ENCODE measurements at regions not wholly inside any gene's neighbourhood (a gene's known extent, or its start where the extent isn't known, plus 50 kb on each side); places are given as distances from the start of the nearest gene placed in this dataset.

- intact Hi-C loops (cut with micrococcal nuclease; ENCODE audit: unreplicated experiment) = no loop called here
- H3K4me1 ChIP-seq (ENCODE audit: insufficient read depth, low read length) = no peaks in the 10 kb centered on the region
- no peak overlapping the region for H3K4me3 ChIP-seq (replicated peaks in 1 of 3; ENCODE audit: insufficient read depth in 1 of 3, low read depth in 2 of 3, low read length in 3 of 3)
- TF ChIP-seq REXO4 (CRISPR knock-in tag; IDR thresholded peaks at IDR 0.05; ENCODE audit: borderline replicate concordance) (no peak), ZC3H4 (CRISPR knock-in tag; IDR thresholded peaks at IDR 0.05; ENCODE audit: borderline replicate concordance) (no peak), EP300 (IDR thresholded peaks at IDR 0.05; ENCODE audit: low read depth in 2 of 2, low read length in 2 of 2) (no peak), EP300 (CRISPR knock-in tag; IDR thresholded peaks at IDR 0.05; ENCODE audit: borderline replicate concordance) (no peak), ZNF282 (IDR thresholded peaks at IDR 0.05; ENCODE audit: partially characterized antibody) (no peak), PRPF4 (IDR thresholded peaks at IDR 0.05; ENCODE audit: low read depth, low read length, poor library complexity, severe bottlenecking) (no peak), ZNF839 (CRISPR knock-in tag; IDR thresholded peaks at IDR 0.05; ENCODE audit: borderline replicate concordance) (no peak)
- in situ Hi-C loops (cut with HindIII; ENCODE audit: extremely low pct_ligation_motif_present, low pct_unique_long_range_greater_than_20kb) = no loop called here
- DNase-seq (ENCODE audit: low spot score) (no peak), ATAC-seq (no peak), FAIRE-seq (no peak)
- H4K20me1 ChIP-seq (ENCODE audit: insufficient read depth, low read length) = no peaks in the 10 kb centered on the region
- ChIA-PET POLR2A (no interaction called here), CTCF (ENCODE audit: low intra/inter-chr PET ratio, low total read pairs) (no interaction called here)
- WGBS (ENCODE audit: low lambda C conversion rate) = 29% methylated on average over 9 of the region's 12 CpGs
- no peaks in the 10 kb centered on the region for H3K79me2 ChIP-seq (ENCODE audit: insufficient read depth, low read length)
- H3K9ac ChIP-seq (ENCODE audit: insufficient read depth, low read depth, low read length) = no peak overlapping the region
- H3K27ac ChIP-seq (ENCODE audit: extremely low read length, insufficient read depth, low read length) = no peak overlapping the region
- no peak overlapping the region for H2AFZ ChIP-seq (ENCODE audit: low read length)
- no peaks in the 10 kb centered on the region for H3K36me3 ChIP-seq (replicated peaks in 1 of 2; ENCODE audit: control insufficient read depth in 1 of 2, insufficient read depth in 2 of 2, low read length in 2 of 2)
- H3K4me2 ChIP-seq (ENCODE audit: low read depth, low read length) = no peak overlapping the region
- BruUV-seq (replicated peaks) = no TSS peak
- H3K27me3 ChIP-seq (ENCODE audit: control insufficient read depth in 1 of 2, insufficient read depth in 2 of 2, low read length in 2 of 2) = peaks cover 0 to 4% of the 10 kb centered on the region in 2 experiments; a peak in 2 of 5 replicates
- H3K9me3 ChIP-seq (ENCODE audit: low read length) = no peaks in the 10 kb centered on the region
These were observed 125.7 kb upstream of the TRHDE start for GRCh38 chr12:72146495-72146894.

- intact Hi-C loops (cut with micrococcal nuclease; ENCODE audit: unreplicated experiment) (no loop called here), in situ Hi-C loops (cut with HindIII; ENCODE audit: extremely low pct_ligation_motif_present, low pct_unique_long_range_greater_than_20kb) (no loop called here)
- WGBS (ENCODE audit: low lambda C conversion rate) = 1% methylated on average over 3 of the region's 3 CpGs
- Histone ChIP-seq H3K36me3 (replicated peaks in 1 of 2; ENCODE audit: control insufficient read depth in 1 of 2, insufficient read depth in 2 of 2, low read length in 2 of 2) (no peaks in the 10 kb centered on the region), H4K20me1 (ENCODE audit: insufficient read depth, low read length) (no peaks in the 10 kb centered on the region), H3K4me3 (replicated peaks in 1 of 3; ENCODE audit: insufficient read depth in 1 of 3, low read depth in 2 of 3, low read length in 3 of 3) (no peak overlapping the region), H3K4me1 (ENCODE audit: insufficient read depth, low read length) (no peaks in the 10 kb centered on the region), H3K9ac (ENCODE audit: insufficient read depth, low read depth, low read length) (no peak overlapping the region), H3K27ac (ENCODE audit: extremely low read length, insufficient read depth, low read length) (no peak overlapping the region), H3K79me2 (ENCODE audit: insufficient read depth, low read length) (no peaks in the 10 kb centered on the region), H3K9me3 (ENCODE audit: low read length) (no peaks in the 10 kb centered on the region), H3K27me3 (ENCODE audit: control insufficient read depth in 1 of 2, insufficient read depth in 2 of 2, low read length in 2 of 2) (peaks cover 0 to 4% of the 10 kb centered on the region in 2 experiments; a peak in 2 of 5 replicates), H2AFZ (ENCODE audit: low read length) (no peak overlapping the region), H3K4me2 (ENCODE audit: low read depth, low read length) (no peak overlapping the region)
- ATAC-seq = no peak
- CTCF ChIA-PET (ENCODE audit: low intra/inter-chr PET ratio, low total read pairs) = no interaction called here
- FAIRE-seq = no peak
- POLR2A ChIA-PET = no interaction called here
- DNase-seq (ENCODE audit: low spot score) = no peak
- BruUV-seq (replicated peaks) = no TSS peak
- no peak for TF ChIP-seq ZSCAN30 (CRISPR knock-in tag; IDR thresholded peaks at IDR 0.05)
- no peak for TF ChIP-seq ZNF441 (CRISPR knock-in tag; IDR thresholded peaks at IDR 0.05; ENCODE audit: borderline replicate concordance)
- no peak for TF ChIP-seq ZBTB21 (CRISPR knock-in tag; IDR thresholded peaks at IDR 0.05)
- no peak for TF ChIP-seq KAT8 (CRISPR knock-in tag; IDR thresholded peaks at IDR 0.05)
- TF ChIP-seq HBP1 (CRISPR knock-in tag; IDR thresholded peaks at IDR 0.05; ENCODE audit: low read depth) = no peak
- TF ChIP-seq NRL (CRISPR knock-in tag; IDR thresholded peaks at IDR 0.05; ENCODE audit: borderline replicate concordance) = no peak
- no peak for TF ChIP-seq THAP8 (CRISPR knock-in tag; IDR thresholded peaks at IDR 0.05; ENCODE audit: borderline replicate concordance)
- no peak for TF ChIP-seq ZNF354B (CRISPR knock-in tag; IDR thresholded peaks at IDR 0.05)
- TF ChIP-seq ZNF546 (CRISPR knock-in tag; conservative IDR thresholded peaks at IDR 0.05) = no peak
- TF ChIP-seq PBX3 (CRISPR knock-in tag; IDR thresholded peaks at IDR 0.05; ENCODE audit: borderline replicate concordance) = no peak
- no peak for TF ChIP-seq ZNF883 (CRISPR knock-in tag; IDR thresholded peaks at IDR 0.05; ENCODE audit: not compliant biosample characterization)
These were observed 123.5 kb upstream of the TRHDE start for GRCh38 chr12:72148709-72149108.

Data from HepG2 (cell line).